ENCODE measurements at regions not wholly inside any gene's neighbourhood (a gene's known extent, or its start where the extent isn't known, plus 50 kb on each side); places are given as distances from the start of the nearest gene placed in this dataset.

DNA sequence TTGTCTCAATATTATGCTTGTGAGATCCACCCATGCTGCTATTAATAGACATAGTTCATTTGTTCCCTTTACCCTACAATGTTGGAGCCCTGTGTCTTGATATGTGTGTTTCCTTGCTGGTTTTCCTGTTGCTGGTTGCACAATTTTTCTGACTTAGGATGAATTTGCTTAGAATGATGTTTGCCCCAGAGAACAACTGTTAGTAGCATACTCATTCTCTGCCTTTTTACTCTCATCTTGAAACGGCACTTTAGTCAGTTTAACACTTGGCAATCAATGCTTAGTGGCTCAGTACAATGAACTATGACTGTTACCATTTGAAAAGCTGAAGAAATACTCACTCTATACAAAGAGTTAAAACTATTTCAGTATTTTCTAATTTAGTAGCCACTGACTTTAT, 158.8 kb upstream of the NDST4 start:
- Histone ChIP-seq H3K4me1 (ENCODE audit: insufficient read depth, low read length) (no peaks in the 10 kb centered on the region), H3K36me3 (ENCODE audit: low read depth, low read length) (no peaks in the 10 kb centered on the region), H3K27me3 (ENCODE audit: low read length) (no peaks in the 10 kb centered on the region), H3K9ac (ENCODE audit: low read length) (no peak overlapping the region), H3K9me3 (ENCODE audit: low read length) (no peaks in the 10 kb centered on the region), H3K79me2 (ENCODE audit: low read length) (no peaks in the 10 kb centered on the region), H2AFZ (ENCODE audit: low read length) (no peak overlapping the region), H3K27ac (ENCODE audit: low read length) (no peak overlapping the region), H3K9me2 (replicated peaks; ENCODE audit: low read length) (no peaks in the 10 kb centered on the region), H3K4me3 (ENCODE audit: low read length) (no peak overlapping the region), H4K20me1 (ENCODE audit: low read length) (no peaks in the 10 kb centered on the region), H3K4me2 (ENCODE audit: low read length) (no peak overlapping the region), H3F3A (ENCODE audit: low read length, unreplicated experiment) (no peaks in the 10 kb centered on the region)
- ATAC-seq (no peak), DNase-seq (no peak)
- intact Hi-C loops (cut with micrococcal nuclease) = no loop called here
- BruUV-seq (replicated peaks) = no TSS peak
- CTCF ChIA-PET = no interaction called here
- POLR2A ChIA-PET (ENCODE audit: unreplicated experiment) = no interaction called here
- TF ChIP-seq, protein P1, sequence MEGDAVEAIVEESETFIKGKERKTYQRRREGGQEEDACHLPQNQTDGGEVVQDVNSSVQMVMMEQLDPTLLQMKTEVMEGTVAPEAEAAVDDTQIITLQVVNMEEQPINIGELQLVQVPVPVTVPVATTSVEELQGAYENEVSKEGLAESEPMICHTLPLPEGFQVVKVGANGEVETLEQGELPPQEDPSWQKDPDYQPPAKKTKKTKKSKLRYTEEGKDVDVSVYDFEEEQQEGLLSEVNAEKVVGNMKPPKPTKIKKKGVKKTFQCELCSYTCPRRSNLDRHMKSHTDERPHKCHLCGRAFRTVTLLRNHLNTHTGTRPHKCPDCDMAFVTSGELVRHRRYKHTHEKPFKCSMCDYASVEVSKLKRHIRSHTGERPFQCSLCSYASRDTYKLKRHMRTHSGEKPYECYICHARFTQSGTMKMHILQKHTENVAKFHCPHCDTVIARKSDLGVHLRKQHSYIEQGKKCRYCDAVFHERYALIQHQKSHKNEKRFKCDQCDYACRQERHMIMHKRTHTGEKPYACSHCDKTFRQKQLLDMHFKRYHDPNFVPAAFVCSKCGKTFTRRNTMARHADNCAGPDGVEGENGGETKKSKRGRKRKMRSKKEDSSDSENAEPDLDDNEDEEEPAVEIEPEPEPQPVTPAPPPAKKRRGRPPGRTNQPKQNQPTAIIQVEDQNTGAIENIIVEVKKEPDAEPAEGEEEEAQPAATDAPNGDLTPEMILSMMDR (conservative IDR thresholded peaks at IDR 0.05; ENCODE audit: low read depth, low read length) = no peak
- TF ChIP-seq EZH2phosphoT487 (IDR thresholded peaks at IDR 0.05; ENCODE audit: borderline replicate concordance, low read length) (no peak), EZH2 (IDR thresholded peaks at IDR 0.05; ENCODE audit: low read length, unreplicated experiment) (no peak)

DNA sequence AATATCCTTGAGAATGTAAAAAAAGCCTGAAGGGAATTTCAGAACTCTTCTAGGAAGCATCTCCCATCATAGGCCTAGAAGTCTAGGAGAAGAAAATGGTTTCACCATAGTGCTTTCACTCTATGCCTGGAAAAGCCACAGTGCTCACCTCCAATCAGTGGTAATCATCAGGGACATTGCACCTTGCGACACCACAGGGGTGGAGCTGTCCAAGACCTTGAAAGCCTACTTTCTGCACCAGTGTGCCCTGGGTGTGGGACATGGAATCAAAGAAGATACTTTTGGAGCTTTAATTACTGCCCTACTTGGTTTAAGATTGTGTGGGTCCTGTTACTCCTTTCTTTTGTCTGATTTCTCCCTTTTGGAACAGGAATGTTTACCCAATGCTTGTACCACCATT, 146.8 kb upstream of the NDST4 start:
- Histone ChIP-seq H3K36me3 (ENCODE audit: low read depth, low read length) (no peaks in the 10 kb centered on the region), H3K4me3 (ENCODE audit: low read length) (no peak overlapping the region), H3K27me3 (ENCODE audit: low read length) (no peaks in the 10 kb centered on the region), H3K4me2 (ENCODE audit: low read length) (no peak overlapping the region), H3F3A (ENCODE audit: low read length, unreplicated experiment) (no peaks in the 10 kb centered on the region), H3K9ac (ENCODE audit: low read length) (no peak overlapping the region), H2AFZ (ENCODE audit: low read length) (no peak overlapping the region), H3K27ac (ENCODE audit: low read length) (no peak overlapping the region), H3K9me2 (replicated peaks; ENCODE audit: low read length) (no peaks in the 10 kb centered on the region), H3K9me3 (ENCODE audit: low read length) (no peaks in the 10 kb centered on the region), H4K20me1 (ENCODE audit: low read length) (no peaks in the 10 kb centered on the region), H3K79me2 (ENCODE audit: low read length) (no peaks in the 10 kb centered on the region), H3K4me1 (ENCODE audit: insufficient read depth, low read length) (no peaks in the 10 kb centered on the region)
- no TSS peak for BruUV-seq (replicated peaks)
- CTCF ChIA-PET = no interaction called here
- no peak for ATAC-seq
- TF ChIP-seq, protein P1 (conservative IDR thresholded peaks at IDR 0.05; ENCODE audit: low read depth, low read length) = no peak
- TF ChIP-seq EZH2phosphoT487 (IDR thresholded peaks at IDR 0.05; ENCODE audit: borderline replicate concordance, low read length) (no peak), EZH2 (IDR thresholded peaks at IDR 0.05; ENCODE audit: low read length, unreplicated experiment) (no peak)
- POLR2A ChIA-PET (ENCODE audit: unreplicated experiment) = no interaction called here
- no peak for DNase-seq
- intact Hi-C loops (cut with micrococcal nuclease) = no loop called here

DNA sequence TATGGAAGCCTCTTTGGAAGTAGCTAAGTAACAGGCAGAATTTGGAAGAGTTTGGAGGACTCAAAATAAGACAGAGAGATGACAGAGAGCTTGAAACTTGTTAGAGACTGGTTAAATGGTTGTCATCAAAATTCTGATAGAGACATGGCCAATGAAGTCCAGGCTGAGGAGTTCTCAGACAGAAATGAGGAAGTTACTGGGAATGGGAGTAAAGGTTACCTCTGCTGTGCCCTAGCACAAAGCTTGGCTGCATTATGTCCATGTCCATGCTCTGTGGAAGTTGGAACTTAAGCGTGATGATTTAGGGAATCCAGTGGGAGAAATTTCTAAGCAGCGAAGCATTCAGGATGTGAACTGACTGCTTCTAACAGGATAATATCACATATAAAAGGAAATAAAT, 146.2 kb upstream of the NDST4 start:
- Histone ChIP-seq H3K27ac (ENCODE audit: low read length) (no peak overlapping the region), H3K9me3 (ENCODE audit: low read length) (no peaks in the 10 kb centered on the region), H3K9ac (ENCODE audit: low read length) (no peak overlapping the region), H2AFZ (ENCODE audit: low read length) (no peak overlapping the region), H3K9me2 (replicated peaks; ENCODE audit: low read length) (no peaks in the 10 kb centered on the region), H3K4me3 (ENCODE audit: low read length) (no peak overlapping the region), H3F3A (ENCODE audit: low read length, unreplicated experiment) (no peaks in the 10 kb centered on the region), H3K4me1 (ENCODE audit: insufficient read depth, low read length) (no peaks in the 10 kb centered on the region), H3K4me2 (ENCODE audit: low read length) (no peak overlapping the region), H3K27me3 (ENCODE audit: low read length) (no peaks in the 10 kb centered on the region), H4K20me1 (ENCODE audit: low read length) (no peaks in the 10 kb centered on the region), H3K36me3 (ENCODE audit: low read depth, low read length) (no peaks in the 10 kb centered on the region), H3K79me2 (ENCODE audit: low read length) (no peaks in the 10 kb centered on the region)
- BruUV-seq (replicated peaks) = no TSS peak
- DNase-seq = no peak
- intact Hi-C loops (cut with micrococcal nuclease) = no loop called here
- TF ChIP-seq EZH2 (IDR thresholded peaks at IDR 0.05; ENCODE audit: low read length, unreplicated experiment) (no peak), EZH2phosphoT487 (IDR thresholded peaks at IDR 0.05; ENCODE audit: borderline replicate concordance, low read length) (no peak)
- TF ChIP-seq, protein P1 (conservative IDR thresholded peaks at IDR 0.05; ENCODE audit: low read depth, low read length) = no peak
- ChIA-PET CTCF (no interaction called here), POLR2A (ENCODE audit: unreplicated experiment) (no interaction called here)
- no peak for ATAC-seq

Measured in PC-3 (cell line).